PC-3 (cell line): ENCODE measurements at regions not wholly inside any gene's neighbourhood (a gene's known extent, or its start where the extent isn't known, plus 50 kb on each side); places are given as distances from the start of the nearest gene placed in this dataset.

ENCODE experiments used
- ATAC-seq: fragments of 200-7000 bp; cut with Tn5 transposase; 2 replicates; pipeline ENCODE4 v1.9.1; 2020; ENCODE audit warnings: mild to moderate bottlenecking, moderate library complexity
- BruUV-seq: library from RNA; stranded (reverse); fragments of 400-500 nt; replicated peaks from 2 replicates; lab custom pipeline; 2021; lab: Mats Ljungman, UMichigan
- CTCF ChIA-PET: fragments of 300-600 bp; sonication (Branson Sonifier 250); formaldehyde crosslinking; loops from one replicate; lab custom pipeline; 2022; ENCODE audit warnings: antibody characterized with exemption; lab: Charles Lee
- POLR2A ChIA-PET: fragments of 300-600 bp; sonication (Branson Sonifier 250); formaldehyde crosslinking; loops from one replicate; lab custom pipeline; 2022; ENCODE audit warnings: antibody characterized with exemption; ENCODE audit not compliant: unreplicated experiment; lab: Charles Lee
- DNase-seq: peaks from one replicate; pipeline ENCODE4 v3.0.0-alpha.2; 2015
- H2AFZ ChIP-seq: fragments of 300-600 bp; sonication (generic); 2 replicates; pipeline ENCODE4 v1.6.0; 2016; ENCODE audit warnings: antibody characterized with exemption, low read length
- H3F3A ChIP-seq: fragments of 300-600 bp; sonication (generic); one replicate; pipeline ENCODE4 v1.6.0; 2017; ENCODE audit warnings: antibody characterized with exemption, low read length, control low read depth, mild to moderate bottlenecking; ENCODE audit not compliant: unreplicated experiment
- H3K27ac ChIP-seq: fragments of 300-600 bp; sonication (generic); 2 replicates; pipeline ENCODE4 v1.5.1; 2016; ENCODE audit warnings: mild to moderate bottlenecking, low read length
- H3K27me3 ChIP-seq: fragments of 300-600 bp; sonication (generic); 2 replicates; pipeline ENCODE4 v1.6.1; 2016; ENCODE audit warnings: low read length, mixed read lengths
- H3K36me3 ChIP-seq: fragments of 300-600 bp; sonication (generic); 2 replicates; pipeline ENCODE4 v1.6.1; 2016; ENCODE audit warnings: low read depth, mixed run types, low read length, mixed read lengths
- H3K4me1 ChIP-seq: fragments of 300-600 bp; sonication (generic); 2 replicates; pipeline ENCODE4 v1.5.1; 2016; ENCODE audit warnings: low read length; ENCODE audit not compliant: insufficient read depth
- H3K4me2 ChIP-seq: fragments of 300-600 bp; sonication (generic); 2 replicates; pipeline ENCODE4 v1.6.0; 2016; ENCODE audit warnings: low read length
- H3K4me3 ChIP-seq: fragments of 300-600 bp; sonication (generic); 2 replicates; pipeline ENCODE4 v1.5.1; 2016; ENCODE audit warnings: mild to moderate bottlenecking, low read length, mixed read lengths
- H3K79me2 ChIP-seq: fragments of 300-600 bp; sonication (generic); 2 replicates; pipeline ENCODE4 v1.6.1; 2017; ENCODE audit warnings: low read length, mixed read lengths
- H3K9ac ChIP-seq: fragments of 300-600 bp; sonication (generic); 2 replicates; pipeline ENCODE4 v1.6.0; 2016; ENCODE audit warnings: mild to moderate bottlenecking, low read length
- H3K9me2 ChIP-seq: fragments of 300-600 bp; sonication (generic); replicated peaks from 2 replicates; pipeline ENCODE4 v1.6.1; 2016; ENCODE audit warnings: mixed run types, low read length, mixed read lengths
- H3K9me3 ChIP-seq: fragments of 300-600 bp; sonication (generic); 2 replicates; pipeline ENCODE4 v1.6.1; 2016; ENCODE audit warnings: low read length, mixed read lengths
- H4K20me1 ChIP-seq: fragments of 300-600 bp; sonication (generic); 2 replicates; pipeline ENCODE4 v1.6.1; 2016; ENCODE audit warnings: low read length, mixed read lengths
- CTCF ChIP-seq: fragments of 300-600 bp; sonication (generic); conservative IDR thresholded peaks from 2 replicates; pipeline ENCODE4 v1.5.1; 2017; ENCODE audit warnings: antibody characterized with exemption, low read depth, mild to moderate bottlenecking, low read length
- EZH2 ChIP-seq: fragments of 300-600 bp; sonication (generic); IDR thresholded peaks from one replicate; pipeline ENCODE4 v1.6.1; 2017; ENCODE audit warnings: antibody characterized with exemption, mild to moderate bottlenecking, low read length; ENCODE audit not compliant: unreplicated experiment
- EZH2phosphoT487 ChIP-seq: fragments of 300-600 bp; sonication (generic); IDR thresholded peaks from 2 replicates; pipeline ENCODE4 v1.6.1; 2018; ENCODE audit warnings: mild to moderate bottlenecking, antibody characterized with exemption, low read length, borderline replicate concordance
- intact Hi-C: fragments of 100-400 bp; cut with micrococcal nuclease; formaldehyde crosslinking; loops from 2 replicates; pipeline ENCODE4 v1.9.0; 2023

GRCh38 chr5:117456866-117457470 lies 882.3 kb upstream of the SEMA6A start:
- Histone ChIP-seq H3K4me3 (no peak overlapping the region), H3K27ac (no peak overlapping the region), H3F3A (no peaks in the 10 kb centered on the region), H3K27me3 (no peaks in the 10 kb centered on the region), H2AFZ (no peak overlapping the region), H3K9me3 (no peaks in the 10 kb centered on the region), H3K4me1 (no peaks in the 10 kb centered on the region), H3K9me2 (no peaks in the 10 kb centered on the region), H3K79me2 (no peaks in the 10 kb centered on the region), H3K36me3 (no peaks in the 10 kb centered on the region), H3K4me2 (no peak overlapping the region), H4K20me1 (no peaks in the 10 kb centered on the region), H3K9ac (no peak overlapping the region)
- intact Hi-C loops: no loop called here
- POLR2A ChIA-PET: no interaction called here
- ATAC-seq: no peak
- DNase-seq: no peak
- no TSS peak for BruUV-seq
- no peak for TF ChIP-seq CTCF
- TF ChIP-seq EZH2phosphoT487: no peak
- no peak for TF ChIP-seq EZH2
- CTCF ChIA-PET: no interaction called here

GRCh38 chr5:117455236-117456233 lies 880.9 kb upstream of the SEMA6A start:
- no peak for DNase-seq
- ATAC-seq: no peak
- no peaks in the 10 kb centered on the region for H3K79me2 ChIP-seq
- no peak for TF ChIP-seq CTCF
- no peak for TF ChIP-seq EZH2phosphoT487
- TF ChIP-seq EZH2: no peak
- H3K4me2 ChIP-seq: no peak overlapping the region
- peak overlapping the region; percentile 32; the same call in 1 of the 2 replicates for H3K4me3 ChIP-seq
- H3K4me1 ChIP-seq: no peaks in the 10 kb centered on the region
- BruUV-seq: no TSS peak
- no peaks in the 10 kb centered on the region for H3K36me3 ChIP-seq
- H3K27ac ChIP-seq: no peak overlapping the region
- no peaks in the 10 kb centered on the region for H3K27me3 ChIP-seq
- no peaks in the 10 kb centered on the region for H4K20me1 ChIP-seq
- CTCF ChIA-PET: no interaction called here
- no peaks in the 10 kb centered on the region for H3F3A ChIP-seq
- no peaks in the 10 kb centered on the region for H3K9me3 ChIP-seq
- intact Hi-C loops: no loop called here
- H3K9me2 ChIP-seq: no peaks in the 10 kb centered on the region
- POLR2A ChIA-PET: no interaction called here
- H2AFZ ChIP-seq: no peak overlapping the region
- H3K9ac ChIP-seq: no peak overlapping the region
